HFF-Myc (cell line): ENCODE measurements at regions not wholly inside any gene's neighbourhood (a gene's known extent, or its start where the extent isn't known, plus 50 kb on each side); places are given as distances from the start of the nearest gene placed in this dataset.

ENCODE experiments used
- DNase-seq: peaks from one replicate; pipeline ENCODE4 v3.0.0-alpha.2; 2011; ENCODE audit warnings: low read depth; ENCODE audit errors: extremely low read depth
- H3K4me3 ChIP-seq: replicated peaks from 2 replicates; pipeline ENCODE4 v1.5.1; 2011; ENCODE audit warnings: low read depth, mild to moderate bottlenecking, control low read depth, low read length
- TF ChIP-seq, protein P1 (sequence below): IDR thresholded peaks from 2 replicates; pipeline ENCODE4 v1.5.1; 2012; ENCODE audit warnings: mild to moderate bottlenecking, low read depth, low read length, control low read depth; ENCODE audit errors: missing control alignments

DNA sequence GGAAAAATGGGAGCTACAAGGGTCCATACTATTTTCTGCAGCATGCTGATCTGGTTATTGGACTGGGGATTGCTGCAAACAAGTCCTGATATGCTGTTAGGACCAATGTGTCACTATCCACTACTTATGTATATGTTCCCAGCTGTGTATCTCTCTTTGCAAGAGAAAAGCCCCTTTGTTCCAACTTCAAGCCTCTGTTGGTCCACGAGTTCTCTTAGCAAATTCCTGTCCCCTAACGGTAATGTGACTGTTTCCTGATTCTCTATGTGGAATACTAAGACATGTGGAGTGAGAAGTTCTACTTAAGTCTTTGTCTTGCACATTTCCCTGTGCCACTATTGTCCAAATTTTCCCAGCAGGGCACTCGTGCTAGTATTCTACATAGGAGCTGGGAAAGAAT lies 557.7 kb downstream of the FSCB start:
- no peak overlapping the region for H3K4me3 ChIP-seq
- TF ChIP-seq, protein P1, sequence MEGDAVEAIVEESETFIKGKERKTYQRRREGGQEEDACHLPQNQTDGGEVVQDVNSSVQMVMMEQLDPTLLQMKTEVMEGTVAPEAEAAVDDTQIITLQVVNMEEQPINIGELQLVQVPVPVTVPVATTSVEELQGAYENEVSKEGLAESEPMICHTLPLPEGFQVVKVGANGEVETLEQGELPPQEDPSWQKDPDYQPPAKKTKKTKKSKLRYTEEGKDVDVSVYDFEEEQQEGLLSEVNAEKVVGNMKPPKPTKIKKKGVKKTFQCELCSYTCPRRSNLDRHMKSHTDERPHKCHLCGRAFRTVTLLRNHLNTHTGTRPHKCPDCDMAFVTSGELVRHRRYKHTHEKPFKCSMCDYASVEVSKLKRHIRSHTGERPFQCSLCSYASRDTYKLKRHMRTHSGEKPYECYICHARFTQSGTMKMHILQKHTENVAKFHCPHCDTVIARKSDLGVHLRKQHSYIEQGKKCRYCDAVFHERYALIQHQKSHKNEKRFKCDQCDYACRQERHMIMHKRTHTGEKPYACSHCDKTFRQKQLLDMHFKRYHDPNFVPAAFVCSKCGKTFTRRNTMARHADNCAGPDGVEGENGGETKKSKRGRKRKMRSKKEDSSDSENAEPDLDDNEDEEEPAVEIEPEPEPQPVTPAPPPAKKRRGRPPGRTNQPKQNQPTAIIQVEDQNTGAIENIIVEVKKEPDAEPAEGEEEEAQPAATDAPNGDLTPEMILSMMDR, result no peak
- DNase-seq, result no peak

- no peak overlapping the region for H3K4me3 ChIP-seq
- TF ChIP-seq, protein P1, result no peak
- DNase-seq, result no peak
Measured at GRCh38 chr14:43939836-43940235, 567.2 kb downstream of the FSCB start.

DNA sequence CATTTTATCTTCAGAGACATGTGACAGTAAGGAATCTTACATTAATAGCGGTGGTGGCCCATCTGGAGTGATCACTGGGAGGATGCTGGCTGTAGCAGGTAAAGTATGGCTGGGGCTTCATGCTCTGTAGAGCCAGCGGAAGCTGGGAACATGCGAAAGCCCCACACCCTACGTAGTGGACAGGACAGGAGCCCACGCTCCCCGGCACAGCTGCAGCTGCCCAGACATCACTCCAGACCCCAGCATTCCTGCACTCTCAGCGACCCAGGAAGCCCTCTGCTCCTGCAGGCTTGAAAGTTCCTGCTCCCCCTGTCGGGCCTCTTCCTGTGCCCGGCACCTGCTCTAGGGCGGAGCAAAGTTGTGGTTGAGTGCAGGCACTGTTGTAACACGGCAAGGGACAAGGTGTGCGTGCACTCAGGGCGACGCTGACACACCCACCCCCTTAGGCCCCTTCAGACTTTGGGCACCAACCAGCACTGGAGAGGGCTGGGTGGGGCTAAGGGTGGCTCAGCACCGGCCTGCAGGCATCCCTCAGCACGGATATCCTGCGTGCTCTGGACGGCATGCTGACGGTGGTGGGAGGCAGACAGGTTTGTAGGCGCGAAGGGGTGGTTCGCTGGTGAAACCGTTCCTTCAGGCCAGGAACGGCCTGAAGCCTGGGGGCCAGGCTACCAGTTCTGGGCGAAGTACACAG lies 568.3 kb downstream of the FSCB start:
- no peak overlapping the region for H3K4me3 ChIP-seq
- TF ChIP-seq, protein P1, result no peak
- DNase-seq, result no peak

DNA sequence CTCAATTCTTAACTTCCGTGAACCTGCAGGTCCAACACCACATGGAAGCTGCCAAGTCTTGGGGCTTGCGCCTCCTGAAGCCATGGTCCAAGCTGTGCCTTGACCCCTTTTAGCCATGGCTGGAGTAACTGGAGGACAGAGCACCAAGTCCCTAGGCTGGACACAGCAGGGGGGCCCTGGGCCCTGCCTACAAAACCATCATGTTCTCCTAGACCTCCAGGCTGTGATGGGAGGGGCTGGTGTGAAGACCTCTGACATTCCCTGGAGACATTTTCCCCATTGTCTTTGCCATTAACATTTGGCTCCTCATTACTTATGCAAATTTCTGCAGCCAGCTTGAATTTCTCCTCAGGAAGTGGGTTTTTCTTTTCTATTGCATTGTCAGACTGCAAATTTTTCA lies 570.1 kb downstream of the FSCB start:
- no peak overlapping the region for H3K4me3 ChIP-seq
- TF ChIP-seq, protein P1, result no peak
- no peak for DNase-seq

GRCh38 chr14:43934102-43934501 lies 573.0 kb downstream of the FSCB start:
- TF ChIP-seq, protein P1, result no peak
- no peak for DNase-seq
- no peak overlapping the region for H3K4me3 ChIP-seq

- no peak overlapping the region for H3K4me3 ChIP-seq
- DNase-seq, result no peak
- TF ChIP-seq, protein P1, result no peak
Measured at GRCh38 chr14:43914041-43914693, 592.9 kb downstream of the FSCB start.
